HG02759 (cell line): ENCODE measurements at regions not wholly inside any gene's neighbourhood (a gene's known extent, or its start where the extent isn't known, plus 50 kb on each side); places are given as distances from the start of the nearest gene placed in this dataset.
"Not testable (repeated sequence)": the region's sequence is repeated elsewhere in the genome, so short reads cannot be mapped to it uniquely, and the experiment has no call there.

Experiments used
- ATAC-seq: cut with Tn5 transposase; IDR thresholded peaks from one replicate; pipeline ENCODE4 v1.9.1; 2021; ENCODE audit warnings: mild to moderate bottlenecking, moderate library complexity; ENCODE audit not compliant: unreplicated experiment

DNA sequence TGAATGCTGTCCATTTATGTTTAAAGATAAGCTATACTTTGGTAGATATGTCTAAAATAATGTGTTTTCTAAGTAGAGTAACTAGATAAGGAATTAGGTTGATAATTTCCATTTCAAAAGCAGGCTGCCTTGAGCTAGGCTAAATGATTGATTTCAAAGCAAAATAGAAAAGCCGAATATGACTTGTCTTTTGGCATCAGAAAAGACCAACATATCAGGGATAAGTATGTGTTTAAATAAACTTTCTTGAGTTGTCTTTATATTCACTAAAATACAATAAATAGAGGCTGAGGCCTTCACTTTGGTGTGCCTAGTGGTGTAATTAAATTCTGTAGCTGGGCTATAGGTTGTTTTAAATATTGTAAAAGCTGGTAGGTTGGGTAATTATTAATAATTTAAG is 569.0 kb downstream of the TAF11L14 start:
- no peak for ATAC-seq

DNA sequence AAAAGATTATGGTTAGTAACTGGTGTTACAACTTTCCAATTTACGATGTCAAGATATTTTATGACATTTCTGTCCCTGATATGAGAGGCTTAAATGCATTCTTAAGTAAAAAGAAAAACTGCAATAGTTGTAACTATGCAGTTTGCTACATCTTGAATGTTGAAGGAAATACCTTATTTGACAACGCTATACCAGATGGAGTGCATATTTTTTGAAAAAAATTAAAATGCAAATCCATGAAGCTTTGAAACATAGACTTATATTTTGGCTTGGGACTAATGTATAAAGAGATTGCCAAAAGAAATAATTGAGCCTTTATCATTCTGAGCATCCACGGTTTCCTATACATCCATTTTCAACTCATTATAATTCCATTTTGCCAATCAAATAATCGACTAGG is 579.4 kb downstream of the TAF11L14 start:
- no peak for ATAC-seq

DNA sequence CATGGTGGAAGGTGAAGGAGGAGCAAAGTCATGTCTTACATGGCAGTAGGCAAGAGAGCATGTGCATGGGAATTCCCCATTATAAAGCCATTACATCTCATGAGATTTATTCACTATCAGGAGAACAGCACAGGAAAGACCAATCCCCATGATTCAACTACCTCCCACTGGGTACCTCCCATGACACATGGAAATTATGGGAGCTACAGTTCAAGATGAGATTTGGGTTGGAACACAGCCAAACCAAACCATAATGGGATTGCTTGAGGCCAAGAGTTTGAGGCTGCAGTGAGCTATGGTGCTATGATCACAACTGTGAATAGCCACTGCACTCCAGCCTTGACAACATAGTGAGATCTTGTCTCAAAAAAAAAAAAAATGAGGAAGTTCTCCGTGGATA is 581.8 kb downstream of the TAF11L14 start:
- ATAC-seq: no peak

DNA sequence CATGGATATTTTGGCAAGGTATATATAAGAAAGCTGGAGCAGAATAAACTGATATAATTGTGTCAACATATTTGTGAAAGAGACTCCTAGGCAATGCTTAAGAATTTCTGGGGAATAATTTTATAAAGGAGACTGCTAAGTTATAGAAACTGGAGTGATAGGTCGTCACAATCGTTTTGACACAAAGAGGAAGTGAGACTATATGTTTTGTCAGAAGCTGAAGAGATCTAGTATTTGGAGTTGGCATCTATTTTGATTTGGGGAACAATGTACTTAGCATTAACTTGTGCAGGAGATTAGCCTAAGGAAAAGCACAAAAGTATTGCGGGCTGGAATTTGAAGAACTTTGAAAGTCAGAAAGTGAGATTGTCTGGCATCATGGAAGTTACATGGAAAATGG is 582.5 kb downstream of the TAF11L14 start:
- ATAC-seq: no peak

DNA sequence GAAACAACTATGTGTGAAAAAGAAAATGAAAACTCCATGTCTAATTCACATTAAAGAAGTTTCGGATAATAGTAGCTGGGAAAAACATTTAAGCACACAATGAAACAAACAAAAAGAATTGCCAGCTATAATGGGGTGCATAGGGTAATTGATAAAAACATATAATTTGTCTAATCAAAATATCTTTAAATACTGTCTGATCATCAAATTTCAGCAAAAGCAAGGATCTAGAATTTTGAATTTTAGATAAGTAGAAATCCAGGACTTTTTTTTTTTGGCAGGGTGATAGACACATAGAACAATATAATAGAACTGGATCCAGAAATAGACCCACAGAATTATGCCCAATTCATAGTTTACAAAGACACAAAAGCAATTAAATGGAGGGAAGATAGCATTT is 585.0 kb downstream of the TAF11L14 start:
- no peak for ATAC-seq

DNA sequence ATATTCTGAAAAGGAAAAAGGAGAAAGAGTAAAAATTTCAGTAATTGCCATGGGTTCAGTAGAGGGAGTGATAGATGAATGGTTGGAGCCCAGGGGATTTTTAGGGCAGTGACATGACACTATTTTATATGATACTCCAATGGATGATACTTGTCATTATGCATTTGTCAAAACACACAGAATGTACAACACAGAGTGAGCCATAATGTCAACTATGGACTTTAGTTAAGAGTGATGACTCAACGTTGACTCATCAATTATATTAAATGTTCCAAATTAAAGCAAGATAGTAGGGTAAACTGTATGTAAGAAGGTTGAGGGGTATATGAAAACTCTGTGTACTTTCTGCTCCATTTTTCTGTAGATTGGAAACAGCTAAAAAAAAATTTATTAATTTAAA is 586.4 kb downstream of the TAF11L14 start:
- ATAC-seq: no peak

DNA sequence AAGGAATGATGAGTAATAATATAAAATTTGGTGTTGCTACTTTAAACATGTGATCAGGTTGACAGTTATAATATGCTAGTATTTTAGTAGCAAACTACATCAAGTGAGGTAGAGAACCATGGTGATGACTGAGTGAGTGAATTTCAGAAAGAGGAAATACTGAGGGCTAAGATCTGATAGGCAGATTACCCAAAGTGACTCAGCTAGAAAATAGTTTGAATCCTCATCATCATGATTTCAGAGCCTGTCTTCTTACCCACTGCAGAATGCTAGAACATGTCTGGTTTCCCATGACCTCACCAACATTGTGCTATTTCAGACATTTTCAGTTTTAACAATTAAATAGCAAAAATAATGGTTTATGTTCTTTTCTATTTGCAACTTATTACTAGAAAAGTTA is 602.1 kb downstream of the TAF11L14 start:
- no peak for ATAC-seq

DNA sequence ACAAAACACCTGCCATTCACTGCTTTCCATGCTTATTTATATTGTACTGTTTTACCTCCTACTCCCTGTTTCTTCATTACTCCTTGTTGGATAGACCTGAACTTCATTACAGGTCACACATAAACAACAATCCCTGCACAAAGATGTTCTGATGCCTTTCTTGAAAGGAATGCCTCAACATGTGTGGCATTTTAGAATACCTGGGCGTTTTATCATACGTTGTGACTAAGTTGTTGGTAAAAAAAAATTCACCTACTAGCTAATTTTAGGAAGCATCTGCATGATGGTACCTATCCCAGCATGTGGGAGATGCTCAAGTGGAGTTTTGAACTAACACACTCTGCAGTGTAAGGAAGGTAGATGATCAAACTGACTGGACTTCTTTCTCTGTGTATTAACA is 604.1 kb downstream of the TAF11L14 start:
- no peak for ATAC-seq

DNA sequence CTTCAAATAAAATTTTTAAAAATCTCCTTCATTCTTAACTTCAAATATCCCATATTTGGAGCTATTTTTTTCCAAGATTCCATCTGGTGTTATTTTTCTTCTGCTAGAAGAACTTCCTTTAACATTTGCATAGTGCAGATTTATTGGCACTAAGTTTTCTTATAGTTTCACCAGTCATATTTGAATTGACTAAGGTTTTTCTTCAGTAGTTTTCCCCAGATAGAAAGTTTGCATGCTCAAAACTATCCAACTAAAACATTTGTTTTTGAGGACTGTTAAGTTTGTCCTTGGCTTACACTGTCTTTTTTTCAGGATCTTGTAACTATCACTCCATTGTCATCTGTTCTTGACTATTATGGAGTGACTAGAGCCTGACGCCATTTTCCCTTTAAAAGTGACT is 606.7 kb downstream of the TAF11L14 start:
- no peak for ATAC-seq

DNA sequence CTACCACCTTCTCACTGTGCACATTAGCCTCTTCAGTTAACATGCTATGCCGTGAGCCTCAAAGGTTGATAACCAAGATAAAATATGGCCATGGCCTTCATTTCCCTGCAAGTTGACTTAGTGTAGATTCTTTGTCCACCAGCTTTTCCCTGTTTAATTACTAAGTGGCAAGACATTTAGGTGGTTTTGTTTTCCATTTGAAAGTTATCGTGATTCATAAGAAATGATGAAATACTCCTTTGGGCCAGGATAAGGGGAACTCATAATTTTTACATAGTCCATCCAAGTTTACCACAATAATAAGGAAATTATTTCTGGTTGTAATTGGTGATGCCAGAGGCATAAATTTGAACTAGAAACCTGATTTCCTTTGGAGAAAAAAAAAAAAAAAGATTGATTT is 609.6 kb downstream of the TAF11L14 start:
- ATAC-seq: no peak

DNA sequence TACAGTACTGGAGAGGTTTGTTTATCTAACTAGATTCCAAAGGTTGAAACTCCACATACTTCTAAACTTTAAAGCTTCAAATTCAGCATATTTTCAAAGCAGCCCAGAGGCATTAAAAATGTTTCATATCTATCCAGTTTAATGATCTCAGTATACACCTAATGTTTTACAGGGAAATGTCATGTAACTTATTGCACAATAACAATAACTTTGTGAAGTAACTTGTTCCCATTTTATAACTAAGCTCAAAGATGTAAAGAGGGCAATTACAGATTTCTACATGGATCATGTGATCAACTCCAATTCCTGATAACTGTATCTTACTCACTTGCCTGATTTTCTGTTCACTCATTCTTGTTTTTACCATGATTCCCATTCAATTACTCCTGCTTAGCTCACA is 610.0 kb downstream of the TAF11L14 start:
- ATAC-seq: no peak

DNA sequence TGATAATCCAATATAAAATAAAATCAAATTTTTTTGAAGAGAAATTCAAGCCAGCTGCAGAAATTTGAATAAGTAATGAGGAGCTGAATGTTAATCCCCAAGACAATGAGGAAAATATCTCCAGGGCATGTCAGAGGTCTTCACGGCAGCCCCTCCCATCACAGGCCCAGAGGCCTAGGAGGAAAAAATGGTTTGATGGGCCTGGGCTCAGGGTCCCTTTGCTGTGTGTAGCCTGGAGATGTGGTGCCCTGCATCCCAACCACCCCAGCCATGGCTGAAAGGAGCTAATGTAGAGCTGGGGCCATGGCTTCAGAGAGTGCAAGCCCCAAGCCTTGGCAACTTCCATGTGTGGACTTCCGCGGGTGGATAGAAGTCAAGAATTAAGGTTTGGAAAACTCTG is 618.3 kb downstream of the TAF11L14 start:
- ATAC-seq: no peak

DNA sequence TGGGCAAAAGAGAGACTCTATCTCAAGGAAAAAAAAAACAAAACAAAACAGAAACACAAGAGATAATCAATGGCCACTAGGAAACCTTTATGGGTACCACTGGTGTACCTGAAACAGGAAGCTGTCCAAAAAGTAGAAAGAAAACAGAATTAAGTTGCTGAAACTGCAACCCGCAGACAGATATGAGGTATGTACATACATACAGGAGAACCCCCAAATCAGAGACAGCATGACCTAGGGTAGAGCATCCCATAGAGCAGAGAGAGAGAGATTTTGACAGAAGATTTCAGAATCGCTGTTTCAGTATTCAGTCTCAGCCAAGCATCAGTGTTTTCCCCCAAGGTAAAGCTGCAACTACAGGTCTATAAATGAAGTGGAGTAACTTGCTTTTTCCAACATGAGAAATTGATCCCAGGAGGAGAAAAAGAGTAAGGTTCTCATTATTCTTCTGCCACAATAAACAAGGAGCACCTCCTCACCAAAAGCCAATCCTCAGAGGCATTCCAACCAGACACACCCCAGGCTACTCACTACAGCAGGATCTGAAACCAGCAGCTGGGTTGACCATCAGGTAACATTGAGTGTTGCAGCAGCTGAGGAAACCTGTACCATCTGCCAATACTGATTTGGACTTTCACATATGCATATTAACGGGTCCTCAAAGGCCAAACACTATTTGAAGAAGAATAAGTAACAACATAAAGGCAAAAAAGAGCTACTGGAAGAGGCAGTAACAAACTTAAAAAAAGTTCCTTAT is 630.0 kb downstream of the TAF11L14 start:
- no peak for ATAC-seq

DNA sequence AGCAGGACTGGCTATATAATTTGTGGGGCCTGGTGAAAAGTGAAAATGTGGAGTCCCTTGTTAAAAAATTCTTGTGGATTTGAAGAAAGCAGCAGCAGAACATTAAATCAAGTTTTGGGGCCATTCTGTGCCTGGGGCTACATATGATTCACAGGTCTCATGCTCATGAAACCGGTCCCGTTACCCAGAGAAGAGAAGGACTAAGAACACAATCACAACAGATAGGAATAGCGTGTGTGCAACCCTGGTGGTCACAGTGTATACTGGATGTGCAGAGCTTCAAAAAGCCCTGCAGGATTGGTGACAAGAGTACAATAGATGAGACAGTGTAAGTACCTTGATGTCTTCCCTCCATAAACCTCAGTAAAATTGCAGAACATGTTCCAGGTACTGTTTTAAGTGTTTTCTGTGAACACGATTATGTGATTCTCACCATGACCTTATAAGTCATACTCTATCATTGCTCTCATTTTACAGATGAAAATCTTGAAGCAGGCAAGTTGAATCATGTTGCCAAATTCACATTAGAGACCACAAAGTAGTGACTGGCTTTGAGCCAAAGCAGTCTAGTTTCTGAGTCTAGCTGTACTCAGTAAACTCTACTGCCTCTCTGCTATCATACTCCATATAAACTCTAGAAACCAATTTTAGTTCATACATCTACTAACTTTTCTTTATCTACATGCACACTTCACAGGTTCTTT is 636.5 kb downstream of the TAF11L14 start:
- no peak for ATAC-seq

DNA sequence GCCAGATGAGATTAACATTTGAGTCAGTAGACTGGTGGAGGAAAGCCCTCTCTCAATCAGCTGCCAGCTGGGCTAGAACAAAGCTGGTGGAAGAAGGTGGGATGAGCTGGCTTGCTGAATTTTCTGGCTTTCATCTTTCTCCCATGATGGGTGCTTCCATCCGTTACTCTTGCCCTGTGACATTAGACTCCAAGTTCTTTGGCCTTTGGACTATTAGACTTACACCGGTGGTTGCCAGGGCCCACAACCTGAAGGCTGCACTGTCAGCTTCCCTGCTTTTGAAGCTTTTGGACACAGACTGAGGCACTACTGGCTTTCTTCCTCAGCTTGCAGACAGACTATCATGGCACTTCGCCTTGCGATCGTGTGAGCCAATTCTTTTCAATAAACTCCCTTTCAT is 642.7 kb downstream of the TAF11L14 start:
- ATAC-seq: no peak

DNA sequence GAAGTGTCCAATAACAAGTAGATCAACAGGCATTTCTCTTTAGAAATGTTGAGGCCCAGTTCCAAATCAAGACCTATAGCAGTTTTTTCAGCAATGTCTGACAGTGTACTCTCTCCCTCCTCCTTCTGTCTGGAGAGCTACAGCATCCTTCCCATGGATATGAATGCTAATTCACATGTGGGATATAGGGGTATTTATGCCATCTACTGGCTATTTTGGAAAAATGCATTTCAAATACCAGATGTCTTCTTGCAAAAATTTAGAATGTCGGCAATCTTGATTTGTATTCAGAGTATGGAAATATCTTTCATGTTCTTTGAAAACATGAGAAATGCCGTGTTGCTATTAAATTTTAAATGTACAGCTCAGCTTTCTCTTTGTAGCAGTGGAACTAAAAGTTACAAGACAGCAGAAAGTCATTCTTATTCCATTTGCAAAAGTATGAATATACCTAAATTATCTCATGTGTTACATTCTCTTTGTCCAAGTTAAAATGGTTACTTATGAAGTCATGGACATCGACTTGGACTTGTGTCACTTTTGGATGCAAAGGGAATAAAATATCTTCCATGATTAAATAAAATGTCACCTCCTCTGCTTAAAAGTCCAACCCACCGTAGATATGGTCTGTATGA is 647.8 kb downstream of the TAF11L14 start:
- no peak for ATAC-seq

DNA sequence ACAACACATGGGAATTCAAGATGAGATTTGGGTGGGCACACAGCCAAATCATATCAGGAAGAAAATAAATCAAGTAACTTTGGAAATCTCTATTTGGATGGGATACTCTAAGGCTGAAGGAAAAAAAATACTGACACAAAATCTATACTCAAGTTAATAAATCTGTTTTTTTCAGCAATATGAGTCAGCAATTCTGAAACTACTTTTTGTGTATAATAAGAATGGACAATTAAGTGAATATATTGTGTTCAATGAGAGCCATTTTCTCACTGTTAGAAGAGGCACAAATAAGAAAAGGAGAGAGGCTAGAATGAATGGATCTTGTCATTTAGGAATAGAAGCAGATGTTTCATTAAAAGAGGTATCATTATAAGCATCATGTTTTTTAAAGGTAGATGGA is 651.0 kb downstream of the TAF11L14 start:
- no peak for ATAC-seq

DNA sequence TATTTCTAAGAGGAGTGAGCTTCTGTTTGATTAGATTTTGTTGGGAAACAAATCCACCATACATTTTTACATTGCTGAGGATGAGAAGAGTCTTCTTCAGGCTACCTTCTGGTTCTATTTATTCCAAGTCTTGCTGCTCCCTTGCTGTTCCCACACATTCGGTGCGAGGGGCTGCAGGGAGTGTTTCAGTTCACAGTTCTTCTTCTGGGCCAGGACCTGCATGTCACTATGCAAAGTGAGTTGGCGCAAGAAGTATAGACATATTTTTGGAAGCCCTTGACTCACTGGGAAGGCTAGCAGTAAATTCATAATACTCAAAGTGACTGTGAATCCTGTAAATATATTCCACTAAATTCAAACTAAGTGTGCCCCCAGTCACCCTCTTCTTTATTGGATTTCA is 657.9 kb downstream of the TAF11L14 start:
- no peak for ATAC-seq

DNA sequence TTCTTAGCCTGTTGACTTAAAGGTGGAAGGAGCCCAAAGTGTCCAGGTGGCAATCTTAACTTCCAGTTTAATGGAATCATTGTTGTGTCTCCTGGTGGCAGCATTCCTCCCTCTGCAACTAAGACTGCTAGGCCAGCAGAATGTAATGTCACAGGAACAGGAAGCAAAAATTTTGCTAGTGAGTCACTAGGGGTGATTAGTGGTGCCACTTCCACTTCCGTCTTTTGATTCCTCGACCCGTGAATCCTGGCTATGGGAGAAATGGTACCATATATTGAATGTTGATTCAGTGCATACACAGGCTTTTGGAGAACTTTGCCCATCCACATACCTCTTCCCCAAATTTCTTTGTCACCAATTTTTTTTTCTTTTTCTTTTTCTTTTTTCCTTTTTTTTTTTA is 661.4 kb downstream of the TAF11L14 start:
- ATAC-seq: not testable (repeated sequence)

DNA sequence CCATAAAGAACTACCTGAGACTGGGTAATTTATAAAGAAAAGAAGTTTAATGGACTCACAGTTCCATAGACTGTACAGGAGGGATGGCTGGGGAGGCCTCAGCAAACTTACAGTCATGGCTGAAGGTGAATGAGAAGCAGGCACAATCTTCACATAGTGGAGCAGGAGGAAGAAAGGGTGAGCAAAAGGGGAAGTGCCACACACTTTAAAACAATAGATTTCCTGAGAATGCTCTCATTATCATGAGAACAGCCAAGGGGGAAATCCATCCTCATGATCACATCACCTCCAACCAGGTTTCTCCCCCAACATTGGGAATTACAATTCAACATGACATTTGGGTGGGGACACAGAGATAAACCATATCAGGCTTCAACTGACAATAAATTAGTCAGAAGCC is 664.9 kb downstream of the TAF11L14 start:
- no peak for ATAC-seq

DNA sequence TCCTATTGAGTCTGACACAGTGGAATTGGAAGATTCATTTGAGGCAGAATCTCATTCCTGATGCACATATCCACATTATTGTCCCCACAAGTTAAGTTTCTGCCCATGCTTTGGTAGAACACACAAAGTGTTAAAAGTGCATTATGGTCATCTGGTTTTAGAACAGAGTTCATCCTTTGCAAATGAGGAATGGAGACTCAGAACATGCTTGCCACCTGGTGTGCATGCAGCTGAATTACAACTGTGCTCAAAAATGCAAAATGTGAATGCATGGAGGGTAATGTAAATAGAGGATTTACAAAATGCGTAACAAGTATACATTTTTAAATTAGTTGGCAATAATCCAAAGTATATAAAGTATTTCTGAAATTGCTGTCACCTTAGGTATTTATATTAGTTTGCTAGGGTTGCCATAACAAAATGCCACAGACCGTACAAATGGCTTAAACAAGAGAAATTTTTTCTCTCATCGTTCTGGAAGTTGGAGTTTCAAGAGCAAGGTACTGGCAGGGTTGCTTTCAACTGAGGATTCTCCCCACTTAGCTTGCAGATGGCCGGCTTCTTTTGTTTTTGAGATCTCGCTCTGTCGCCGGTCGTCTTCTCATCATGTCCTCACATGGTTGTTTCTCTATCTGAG is 671.1 kb downstream of the TAF11L14 start:
- peak; percentile 79 for ATAC-seq

DNA sequence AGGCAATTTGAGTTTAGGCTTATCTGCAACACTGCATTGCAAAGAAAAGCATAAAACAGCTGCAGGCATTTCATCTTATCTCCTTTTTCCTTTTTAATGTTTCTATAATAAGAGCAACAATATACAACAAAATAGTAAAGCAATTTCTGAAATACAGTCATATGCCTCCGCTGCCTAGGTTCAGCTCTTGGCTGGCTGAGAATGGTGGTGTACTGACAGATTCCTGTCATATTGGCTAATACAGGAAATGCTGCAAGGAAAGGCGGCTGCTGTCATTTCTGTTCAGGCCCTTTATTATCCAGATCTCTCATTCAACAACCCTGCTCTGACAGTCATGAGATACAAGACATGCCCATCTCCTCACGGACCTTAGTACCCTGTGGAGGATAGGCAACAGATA is 677.0 kb downstream of the TAF11L14 start:
- ATAC-seq: no peak
